ENCODE measurements at regions not wholly inside any gene's neighbourhood (a gene's known extent, or its start where the extent isn't known, plus 50 kb on each side); places are given as distances from the start of the nearest gene placed in this dataset.

- Histone ChIP-seq H3K56ac (ENCODE audit: insufficient read length, low read depth, low read length) (no peak overlapping the region), H3K9me3 (ENCODE audit: control insufficient read depth, low read depth, low read length) (no peaks in the 10 kb centered on the region), H4K91ac (ENCODE audit: insufficient read length, low read depth, low read length) (no peak overlapping the region), H4K8ac (replicated peaks; ENCODE audit: insufficient read length, low read depth, low read length) (no peak overlapping the region), H3K23ac (ENCODE audit: insufficient read length, low read depth, low read length) (no peak overlapping the region), H3K4me1 (ENCODE audit: insufficient read depth, low read length) (no peaks in the 10 kb centered on the region; the same call in 1 of the 2 replicates), H3K79me2 (ENCODE audit: insufficient read depth, low read length) (no peaks in the 10 kb centered on the region), H3K18ac (ENCODE audit: insufficient read length, low read depth, low read length) (no peak overlapping the region), H3K4me2 (ENCODE audit: insufficient read depth, insufficient read length, low read length) (no peak overlapping the region), H2AFZ (ENCODE audit: low read length) (no peak overlapping the region), H3K27ac (ENCODE audit: insufficient read length, low read depth, low read length) (no peak overlapping the region), H2BK20ac (ENCODE audit: low read depth, low read length, poor library complexity, severe bottlenecking) (no peak overlapping the region), H2AK5ac (ENCODE audit: insufficient read length, low read length) (no peak overlapping the region), H2BK15ac (ENCODE audit: low read depth, low read length) (no peak overlapping the region), H4K5ac (ENCODE audit: insufficient read length, low read depth, low read length) (no peak overlapping the region), H3K23me2 (ENCODE audit: insufficient read length, low read depth, low read length, poor library complexity, severe bottlenecking) (no peaks in the 10 kb centered on the region), H3K27me3 (ENCODE audit: insufficient read depth, low read length) (no peaks in the 10 kb centered on the region), H3K9ac (ENCODE audit: extremely low read depth, insufficient read length, low read length) (no peak overlapping the region), H3K79me1 (ENCODE audit: insufficient read depth, low read depth, low read length, poor library complexity, severe bottlenecking) (no peaks in the 10 kb centered on the region), H3K14ac (ENCODE audit: insufficient read depth, low read length) (no peak overlapping the region), H4K20me1 (ENCODE audit: control insufficient read depth, insufficient read depth, insufficient read length) (no peaks in the 10 kb centered on the region), H2BK120ac (ENCODE audit: low read depth, low read length, poor library complexity, severe bottlenecking) (no peak overlapping the region), H3K4ac (ENCODE audit: low read depth, low read length) (no peak overlapping the region), H2BK12ac (ENCODE audit: insufficient read length, low read depth, low read length) (no peak overlapping the region), H2BK5ac (ENCODE audit: insufficient read length, low read length) (no peak overlapping the region), H3T11ph (ENCODE audit: low read length) (no peak overlapping the region)
- H3K9me3 Mint-ChIP-seq = peaks cover under 1 to 2% of the 10 kb centered on the region in 2 experiments; a peak in 4 of 5 replicates
- H3K36me3 Mint-ChIP-seq (ENCODE audit: insufficient read depth in 1 of 3, low read depth in 3 of 3) = peaks cover 0 to under 1% (median 0%) of the 10 kb centered on the region in 3 experiments; a peak in 1 of 7 replicates
- TF ChIP-seq CTCF (conservative IDR thresholded peaks at IDR 0.05) = no peak
- WGBS (ENCODE audit: extremely low coverage, insufficient read length, low lambda C conversion rate) = no CpG with 5 or more reads among the region's 10 CpGs
- peak overlapping the region in 2 of 3 experiments; percentile 59 to 81; a peak in 4 of 7 replicates for H3K27ac Mint-ChIP-seq
- DNase-seq = no peak
- H3K27me3 Mint-ChIP-seq (ENCODE audit: low read depth) = peaks cover 2% of the 10 kb centered on the region; the same call in 1 of the 2 replicates
- H3K4me3 Mint-ChIP-seq = no peak overlapping the region
- peaks cover 15 to 25% of the 10 kb centered on the region in 2 experiments for H3K4me1 Mint-ChIP-seq
Measured at GRCh38 chr12:116628450-116628793, 69.2 kb downstream of the MAP1LC3B2 start.

All from H9 (cell line).